ENCODE measurements at regions not wholly inside any gene's neighbourhood (a gene's known extent, or its start where the extent isn't known, plus 50 kb on each side); places are given as distances from the start of the nearest gene placed in this dataset.

DNA sequence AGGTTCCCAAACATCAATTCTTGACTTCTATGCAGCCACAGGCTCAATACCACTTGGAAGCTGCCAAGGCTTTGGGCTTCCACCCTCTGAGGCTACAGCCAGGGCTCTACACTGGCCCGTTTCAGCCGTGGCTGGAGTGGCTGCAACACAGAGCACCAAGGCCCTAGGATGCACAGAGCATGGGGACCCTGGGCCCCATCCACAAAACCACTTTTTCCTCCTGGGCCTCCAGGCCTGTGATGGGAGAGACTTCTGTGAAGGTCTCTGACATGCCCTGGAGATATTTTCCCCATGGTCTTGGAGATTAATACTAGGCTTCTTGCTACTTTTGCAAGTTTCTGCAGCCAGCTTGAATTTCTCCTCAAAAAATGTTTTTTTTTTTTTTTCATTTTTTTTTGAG lies 655.4 kb upstream of the ZP4 start:
- DNase-seq: no peak
- H3K4me1 ChIP-seq: no peaks in the 10 kb centered on the region
- TF ChIP-seq, protein P1, sequence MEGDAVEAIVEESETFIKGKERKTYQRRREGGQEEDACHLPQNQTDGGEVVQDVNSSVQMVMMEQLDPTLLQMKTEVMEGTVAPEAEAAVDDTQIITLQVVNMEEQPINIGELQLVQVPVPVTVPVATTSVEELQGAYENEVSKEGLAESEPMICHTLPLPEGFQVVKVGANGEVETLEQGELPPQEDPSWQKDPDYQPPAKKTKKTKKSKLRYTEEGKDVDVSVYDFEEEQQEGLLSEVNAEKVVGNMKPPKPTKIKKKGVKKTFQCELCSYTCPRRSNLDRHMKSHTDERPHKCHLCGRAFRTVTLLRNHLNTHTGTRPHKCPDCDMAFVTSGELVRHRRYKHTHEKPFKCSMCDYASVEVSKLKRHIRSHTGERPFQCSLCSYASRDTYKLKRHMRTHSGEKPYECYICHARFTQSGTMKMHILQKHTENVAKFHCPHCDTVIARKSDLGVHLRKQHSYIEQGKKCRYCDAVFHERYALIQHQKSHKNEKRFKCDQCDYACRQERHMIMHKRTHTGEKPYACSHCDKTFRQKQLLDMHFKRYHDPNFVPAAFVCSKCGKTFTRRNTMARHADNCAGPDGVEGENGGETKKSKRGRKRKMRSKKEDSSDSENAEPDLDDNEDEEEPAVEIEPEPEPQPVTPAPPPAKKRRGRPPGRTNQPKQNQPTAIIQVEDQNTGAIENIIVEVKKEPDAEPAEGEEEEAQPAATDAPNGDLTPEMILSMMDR (IDR thresholded peaks at IDR 0.05; ENCODE audit: low read depth, low read length): no peak

DNA sequence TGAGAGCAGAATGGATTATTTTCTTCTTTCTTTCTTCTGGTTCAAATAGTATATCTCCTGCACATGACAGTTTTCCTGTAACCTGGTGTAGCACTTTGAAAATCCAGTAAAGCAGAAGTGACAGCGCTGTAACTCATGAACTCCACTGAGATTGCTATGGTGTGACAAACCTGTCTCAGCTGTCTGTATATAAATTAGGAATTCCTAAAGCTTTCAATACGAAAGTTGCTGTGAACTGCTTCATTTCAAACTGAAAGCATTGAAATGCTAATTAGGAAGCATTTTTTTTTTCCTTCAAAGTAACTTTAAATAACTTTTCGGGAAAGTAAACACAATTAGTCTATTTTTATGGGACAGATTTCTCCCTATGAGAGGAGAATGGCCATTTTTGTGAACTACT lies 646.9 kb upstream of the ZP4 start:
- DNase-seq: no peak
- Histone ChIP-seq H3K9me3 (no peaks in the 10 kb centered on the region; the same call in 1 of the 2 replicates), H3K4me3 (ENCODE audit: low read depth, low read length) (no peak overlapping the region), H3K27me3 (no peaks in the 10 kb centered on the region), H3K4me1 (no peaks in the 10 kb centered on the region), H3K36me3 (no peaks in the 10 kb centered on the region)
- TF ChIP-seq, protein P1 (IDR thresholded peaks at IDR 0.05; ENCODE audit: low read depth, low read length): no peak

More for the DNA sequence above, 655.4 kb upstream of the ZP4 start:
- H3K9me3 ChIP-seq: no peaks in the 10 kb centered on the region
- no peak overlapping the region for H3K4me3 ChIP-seq (ENCODE audit: low read depth, low read length)
- H3K36me3 ChIP-seq: no peaks in the 10 kb centered on the region
- H3K27me3 ChIP-seq: no peaks in the 10 kb centered on the region

DNA sequence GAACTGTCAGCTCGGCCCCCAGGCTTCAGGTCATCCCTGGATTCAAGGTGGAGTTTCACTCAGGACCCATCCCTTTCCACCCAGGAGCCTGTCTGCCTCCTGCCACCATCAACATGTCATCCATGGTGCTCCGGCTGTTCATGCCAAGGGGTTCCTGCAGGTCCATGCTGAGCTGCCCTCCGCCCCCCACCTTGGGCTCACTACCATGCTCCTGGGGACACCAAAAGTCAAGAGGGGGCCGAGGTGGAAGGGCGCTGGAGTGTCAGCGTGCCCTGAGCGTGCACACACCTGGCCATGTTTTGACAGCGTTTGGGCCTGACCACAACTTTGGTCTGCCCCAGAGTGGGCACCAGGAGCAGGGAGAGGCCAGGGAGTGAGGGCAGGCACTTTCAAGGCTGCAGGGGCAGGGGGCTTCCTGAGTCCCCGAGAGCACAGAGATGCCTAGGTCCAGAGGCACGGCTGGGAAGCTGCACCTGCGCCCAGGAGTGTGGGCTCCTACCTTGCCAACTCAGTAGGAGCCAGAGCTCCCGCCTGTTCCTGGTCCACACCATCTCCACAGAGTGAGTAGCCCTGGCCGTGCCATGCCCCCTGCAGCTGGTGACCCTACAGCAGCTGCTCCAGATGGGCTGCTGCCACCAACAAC lies 639.6 kb upstream of the ZP4 start:
- TF ChIP-seq, protein P1 (IDR thresholded peaks at IDR 0.05; ENCODE audit: low read depth, low read length): no peak
- Histone ChIP-seq H3K4me3 (ENCODE audit: low read depth, low read length) (no peak overlapping the region), H3K36me3 (no peaks in the 10 kb centered on the region), H3K4me1 (no peaks in the 10 kb centered on the region), H3K27me3 (no peaks in the 10 kb centered on the region), H3K9me3 (no peaks in the 10 kb centered on the region)
- DNase-seq: no peak

DNA sequence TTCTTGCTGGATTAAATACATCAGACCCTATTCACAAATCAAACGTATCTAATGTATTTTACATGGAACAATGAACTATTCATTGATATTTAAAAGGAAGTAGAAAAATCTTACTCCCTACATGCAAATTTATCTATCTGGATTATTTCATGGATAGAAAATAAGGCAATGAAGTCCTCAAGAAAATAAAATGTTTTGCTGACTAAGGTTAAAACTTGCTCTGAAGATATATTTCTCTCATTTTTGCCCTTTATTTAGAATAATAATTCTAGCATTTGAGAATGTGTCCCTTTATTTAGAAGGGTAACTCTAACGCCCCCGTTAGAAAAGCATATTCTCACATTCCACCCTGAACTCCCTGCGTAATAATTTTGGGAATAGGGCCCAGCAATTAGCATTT lies 627.0 kb upstream of the ZP4 start:
- peaks cover 7% of the 10 kb centered on the region; the same call in 1 of the 2 replicates for H3K9me3 ChIP-seq
- no peaks in the 10 kb centered on the region for H3K36me3 ChIP-seq
- H3K4me3 ChIP-seq (ENCODE audit: low read depth, low read length): no peak overlapping the region
- H3K4me1 ChIP-seq: no peaks in the 10 kb centered on the region
- DNase-seq: no peak
- no peaks in the 10 kb centered on the region for H3K27me3 ChIP-seq
- TF ChIP-seq, protein P1 (IDR thresholded peaks at IDR 0.05; ENCODE audit: low read depth, low read length): no peak

DNA sequence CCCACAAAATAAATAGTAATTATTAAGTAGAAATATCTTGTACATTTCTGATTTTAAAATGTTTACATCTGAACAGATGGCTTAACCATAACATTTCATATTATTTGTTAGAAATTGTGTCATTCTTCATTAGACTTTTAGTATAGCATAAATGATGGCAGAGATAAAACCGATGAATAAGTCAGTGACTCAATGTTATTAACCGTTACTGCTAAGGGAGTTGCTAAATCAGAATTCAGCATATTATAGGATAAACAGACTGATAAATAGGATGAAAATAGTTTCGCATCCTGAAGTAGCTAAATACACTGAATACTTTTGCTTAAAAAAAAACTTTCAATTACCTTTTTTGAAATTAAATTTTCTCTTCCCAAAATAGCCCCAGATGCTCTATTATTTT lies 610.6 kb upstream of the ZP4 start:
- no peaks in the 10 kb centered on the region for H3K36me3 ChIP-seq
- no peaks in the 10 kb centered on the region for H3K9me3 ChIP-seq
- no peaks in the 10 kb centered on the region for H3K4me1 ChIP-seq
- H3K4me3 ChIP-seq (ENCODE audit: low read depth, low read length): no peak overlapping the region
- TF ChIP-seq, protein P1 (IDR thresholded peaks at IDR 0.05; ENCODE audit: low read depth, low read length): no peak
- no peaks in the 10 kb centered on the region for H3K27me3 ChIP-seq
- no peak for DNase-seq

DNA sequence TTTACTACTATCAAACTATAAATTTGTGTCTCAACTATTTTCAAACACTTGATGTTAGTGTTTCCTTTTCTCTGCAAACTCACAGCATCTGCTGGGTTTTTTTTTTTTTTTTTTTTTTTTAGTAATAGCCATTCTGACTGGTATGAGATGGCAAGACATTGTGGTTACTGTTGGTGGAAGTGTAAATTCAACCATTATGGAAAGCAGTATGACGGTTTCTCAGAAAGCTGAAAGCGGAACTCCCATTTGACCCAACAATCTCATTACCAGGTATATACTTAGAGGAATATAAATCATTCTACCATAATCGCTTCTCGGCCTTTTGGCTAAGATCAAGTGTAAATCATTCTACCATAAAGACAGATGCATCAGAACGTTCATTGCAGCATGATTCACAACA lies 608.3 kb upstream of the ZP4 start:
- Histone ChIP-seq H3K4me1 (no peaks in the 10 kb centered on the region), H3K9me3 (no peaks in the 10 kb centered on the region), H3K4me3 (ENCODE audit: low read depth, low read length) (no peak overlapping the region), H3K27me3 (no peaks in the 10 kb centered on the region), H3K36me3 (no peaks in the 10 kb centered on the region)
- TF ChIP-seq, protein P1 (IDR thresholded peaks at IDR 0.05; ENCODE audit: low read depth, low read length): no peak
- DNase-seq: no peak

All from BE2C (cell line).